GM12878 (cell line): ENCODE measurements at regions not wholly inside any gene's neighbourhood (a gene's known extent, or its start where the extent isn't known, plus 50 kb on each side); places are given as distances from the start of the nearest gene placed in this dataset.
"Not testable (repeated sequence)": the region's sequence is repeated elsewhere in the genome, so short reads cannot be mapped to it uniquely, and the experiment has no call there.

Experiments used
- ATAC-seq: fragments of 200-7000 bp; cut with Tn5 transposase; 3 replicates; pipeline ENCODE4 v1.9.1; 2020; ENCODE audit warnings: mild to moderate bottlenecking, moderate library complexity
- BruUV-seq: library from RNA; stranded (reverse); fragments of 400-500 nt; replicated peaks from 2 replicates; lab custom pipeline; 2021; lab: Mats Ljungman, UMichigan
- CTCF ChIA-PET: fragments of 300-600 bp; sonication (Branson Sonifier 250); formaldehyde crosslinking; extraction: SDS; loops from one replicate; lab custom pipeline; 2021; ENCODE audit warnings: inconsistent platforms; lab: Yijun Ruan, JAX
- POLR2A ChIA-PET: fragments of 350-600 bp; formaldehyde crosslinking; extraction: SDS; loops from one replicate; lab custom pipeline; 2021; ENCODE audit warnings: inconsistent platforms; lab: Charles Lee
- RAD21 ChIA-PET: fragments of 300-600 bp; sonication (Branson Sonifier 250); formaldehyde crosslinking; loops from one replicate; lab custom pipeline; 2023; ENCODE audit warnings: antibody characterized with exemption; ENCODE audit not compliant: unreplicated experiment; lab: Charles Lee
- SMC1A ChIA-PET: fragments of 300-600 bp; sonication (Branson Sonifier 250); formaldehyde crosslinking; loops from one replicate; lab custom pipeline; 2023; ENCODE audit not compliant: unreplicated experiment, uncharacterized antibody; lab: Charles Lee
- DNase-seq: peaks from one replicate; pipeline ENCODE4 v3.0.0-alpha.2; 2011; ENCODE audit warnings: low read depth, low spot score
- FAIRE-seq: peaks from 3 replicates; lab custom pipeline; 2011; peaks lifted over from hg19 to GRCh38; lab: Jason Lieb, UNC
- H2AFZ ChIP-seq: 2 replicates; pipeline ENCODE4 v1.6.0; 2011; ENCODE audit warnings: low read depth, low read length, control low read depth; ENCODE audit not compliant: control insufficient read depth
- H3K27ac ChIP-seq: 2 replicates; pipeline ENCODE4 v1.5.1; 2011; ENCODE audit warnings: control low read depth; ENCODE audit not compliant: control insufficient read depth, insufficient read depth
- H3K27me3 ChIP-seq, 2 experiments: replicated peaks in 1 of 2; 2 replicates each; pipeline versions ENCODE4 v1.6.0 to v1.6.1; 2011; ENCODE audit warnings: low read length in 1 of 2; ENCODE audit not compliant: control insufficient read depth in 2 of 2, insufficient read depth in 2 of 2
- H3K36me3 ChIP-seq, 2 experiments: 2 replicates each; pipeline ENCODE4 v1.5.1; 2011; ENCODE audit warnings: low read length in 1 of 2; ENCODE audit not compliant: control insufficient read depth in 2 of 2, insufficient read depth in 2 of 2
- H3K4me1 ChIP-seq: 2 replicates; pipeline ENCODE4 v1.6.1; 2011; ENCODE audit warnings: mild to moderate bottlenecking, low read length, moderate library complexity, mixed read lengths; ENCODE audit not compliant: control insufficient read depth, insufficient read depth
- H3K4me2 ChIP-seq: 2 replicates; pipeline ENCODE4 v1.6.0; 2011; ENCODE audit warnings: control low read depth; ENCODE audit not compliant: control insufficient read depth, insufficient read depth
- H3K4me3 ChIP-seq: fragments of 200-600 bp; sonication (generic); 2 replicates; pipeline ENCODE4 v1.5.1; 2016
- H3K79me2 ChIP-seq: 2 replicates; pipeline ENCODE4 v1.6.0; 2011; ENCODE audit warnings: low read length; ENCODE audit not compliant: control insufficient read depth, insufficient read depth
- H3K9ac ChIP-seq: 2 replicates; pipeline ENCODE4 v1.8.0; 2011; ENCODE audit warnings: low read length, control low read depth, mixed read lengths; ENCODE audit not compliant: control insufficient read depth, insufficient read depth
- H3K9me3 ChIP-seq: replicated peaks from 3 replicates; pipeline ENCODE4 v1.5.1; 2011; ENCODE audit warnings: mild to moderate bottlenecking, low read length; ENCODE audit not compliant: control insufficient read depth, insufficient read depth
- H4K20me1 ChIP-seq: 2 replicates; pipeline ENCODE4 v1.6.0; 2011; ENCODE audit not compliant: control insufficient read depth, insufficient read depth
- LARP7 ChIP-seq: fragments of 450-650 bp; IDR thresholded peaks from 2 replicates; pipeline ENCODE4 v1.6.1; 2017; ENCODE audit warnings: mild to moderate bottlenecking
- NFIC ChIP-seq: IDR thresholded peaks from 2 replicates; pipeline ENCODE4 v1.6.1; 2012; ENCODE audit warnings: low read depth, mild to moderate bottlenecking, inconsistent platforms, low read length, moderate library complexity
- USF2 ChIP-seq: IDR thresholded peaks from 2 replicates; pipeline ENCODE4 v1.6.1; 2011; ENCODE audit warnings: low read depth, low read length, improper control_type of control experiment, borderline replicate concordance
- ZBED1 ChIP-seq: IDR thresholded peaks from 2 replicates; pipeline ENCODE4 v1.6.1; 2016; ENCODE audit warnings: borderline replicate concordance
- WGBS: methylation state at CpG from one replicate; pipeline ENCODE4 v1.1.6; 2016; ENCODE audit warnings: low lambda C conversion rate; ENCODE audit not compliant: insufficient replicate concordance, insufficient coverage; ENCODE audit errors: missing lambda C conversion rate; 5-methylcytosine and 5-hydroxymethylcytosine counted together
- in situ Hi-C: fragments of 300-500 bp; cut with MboI; formaldehyde crosslinking; loops from 9 replicates; pipeline ENCODE4 v1.14.3; 2018; ENCODE audit warnings: mixed read lengths
- intact Hi-C: fragments of 100-400 bp; cut with micrococcal nuclease; formaldehyde crosslinking; loops from one replicate; pipeline ENCODE4 v1.14.2; 2022; ENCODE audit not compliant: unreplicated experiment
- TF ChIP-seq, protein P1 (sequence below): IDR thresholded peaks from 2 replicates; pipeline ENCODE4 v1.6.1; 2012; ENCODE audit warnings: mild to moderate bottlenecking, low read depth, low read length

- no peak overlapping the region for H2AFZ ChIP-seq
- no peak overlapping the region for H3K27ac ChIP-seq
- ATAC-seq (no peak), FAIRE-seq (no peak), DNase-seq (no peak)
- H3K9ac ChIP-seq = no peak overlapping the region
- H3K79me2 ChIP-seq = no peaks in the 10 kb centered on the region
- intact Hi-C loops = no loop called here
- SMC1A ChIA-PET = no interaction called here
- H3K36me3 ChIP-seq = no peaks in the 10 kb centered on the region
- H4K20me1 ChIP-seq = no peaks in the 10 kb centered on the region
- POLR2A ChIA-PET = no interaction called here
- in situ Hi-C loops = no loop called here
- no peak for TF ChIP-seq USF2
- TF ChIP-seq, protein P1, sequence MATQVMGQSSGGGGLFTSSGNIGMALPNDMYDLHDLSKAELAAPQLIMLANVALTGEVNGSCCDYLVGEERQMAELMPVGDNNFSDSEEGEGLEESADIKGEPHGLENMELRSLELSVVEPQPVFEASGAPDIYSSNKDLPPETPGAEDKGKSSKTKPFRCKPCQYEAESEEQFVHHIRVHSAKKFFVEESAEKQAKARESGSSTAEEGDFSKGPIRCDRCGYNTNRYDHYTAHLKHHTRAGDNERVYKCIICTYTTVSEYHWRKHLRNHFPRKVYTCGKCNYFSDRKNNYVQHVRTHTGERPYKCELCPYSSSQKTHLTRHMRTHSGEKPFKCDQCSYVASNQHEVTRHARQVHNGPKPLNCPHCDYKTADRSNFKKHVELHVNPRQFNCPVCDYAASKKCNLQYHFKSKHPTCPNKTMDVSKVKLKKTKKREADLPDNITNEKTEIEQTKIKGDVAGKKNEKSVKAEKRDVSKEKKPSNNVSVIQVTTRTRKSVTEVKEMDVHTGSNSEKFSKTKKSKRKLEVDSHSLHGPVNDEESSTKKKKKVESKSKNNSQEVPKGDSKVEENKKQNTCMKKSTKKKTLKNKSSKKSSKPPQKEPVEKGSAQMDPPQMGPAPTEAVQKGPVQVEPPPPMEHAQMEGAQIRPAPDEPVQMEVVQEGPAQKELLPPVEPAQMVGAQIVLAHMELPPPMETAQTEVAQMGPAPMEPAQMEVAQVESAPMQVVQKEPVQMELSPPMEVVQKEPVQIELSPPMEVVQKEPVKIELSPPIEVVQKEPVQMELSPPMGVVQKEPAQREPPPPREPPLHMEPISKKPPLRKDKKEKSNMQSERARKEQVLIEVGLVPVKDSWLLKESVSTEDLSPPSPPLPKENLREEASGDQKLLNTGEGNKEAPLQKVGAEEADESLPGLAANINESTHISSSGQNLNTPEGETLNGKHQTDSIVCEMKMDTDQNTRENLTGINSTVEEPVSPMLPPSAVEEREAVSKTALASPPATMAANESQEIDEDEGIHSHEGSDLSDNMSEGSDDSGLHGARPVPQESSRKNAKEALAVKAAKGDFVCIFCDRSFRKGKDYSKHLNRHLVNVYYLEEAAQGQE = no peak
- no peak for TF ChIP-seq NFIC
- TF ChIP-seq LARP7 = no peak
- TF ChIP-seq ZBED1 = no peak
- no peak overlapping the region for H3K4me2 ChIP-seq
- H3K9me3 ChIP-seq = no peaks in the 10 kb centered on the region
- CTCF ChIA-PET = no interaction called here
- WGBS = 1% methylated on average over 4 of the region's 4 CpGs
- H3K4me3 ChIP-seq = no peak overlapping the region
- no TSS peak for BruUV-seq
- no peaks in the 10 kb centered on the region for H3K4me1 ChIP-seq
- RAD21 ChIA-PET = no interaction called here
- no peaks in the 10 kb centered on the region for H3K27me3 ChIP-seq
Measured at GRCh38 chr6:165129086-165129485, 180.3 kb downstream of the C6orf118 start.

- H3K27me3 ChIP-seq, intact Hi-C loops, CTCF ChIA-PET, H3K27ac ChIP-seq, ATAC-seq, H3K4me1 ChIP-seq, POLR2A ChIA-PET, H3K36me3 ChIP-seq, H3K79me2 ChIP-seq, H3K9ac ChIP-seq, H2AFZ ChIP-seq, FAIRE-seq, BruUV-seq, in situ Hi-C loops, H3K9me3 ChIP-seq, H3K4me2 ChIP-seq, DNase-seq, SMC1A ChIA-PET, H3K4me3 ChIP-seq, RAD21 ChIA-PET, H4K20me1 ChIP-seq: not testable (repeated sequence)
- WGBS = 36% methylated on average over 17 of the region's 17 CpGs
Measured at GRCh38 chr6:165127743-165128142, 181.7 kb downstream of the C6orf118 start.

- H3K27ac ChIP-seq, H3K79me2 ChIP-seq, H3K4me3 ChIP-seq, H3K9ac ChIP-seq, H3K27me3 ChIP-seq, H3K4me2 ChIP-seq, FAIRE-seq, DNase-seq, CTCF ChIA-PET, H2AFZ ChIP-seq, intact Hi-C loops, H3K4me1 ChIP-seq, RAD21 ChIA-PET, H3K36me3 ChIP-seq, in situ Hi-C loops, H3K9me3 ChIP-seq, H4K20me1 ChIP-seq, SMC1A ChIA-PET, ATAC-seq, POLR2A ChIA-PET, BruUV-seq: not testable (repeated sequence)
- 3% methylated on average over 2 of the region's 4 CpGs for WGBS
Measured at GRCh38 chr6:165124681-165125080, 184.7 kb downstream of the C6orf118 start.
